Loucy (cell line): ENCODE measurements at regions not wholly inside any gene's neighbourhood (a gene's known extent, or its start where the extent isn't known, plus 50 kb on each side); places are given as distances from the start of the nearest gene placed in this dataset.

Source experiments
- EZH2phosphoT487 ChIP-seq: fragments of 200-600 bp; IDR thresholded peaks from 2 replicates; pipeline ENCODE4 v1.6.1; 2018; ENCODE audit warnings: antibody characterized with exemption, mild to moderate bottlenecking, moderate library complexity, borderline replicate concordance
- TF ChIP-seq, protein P1 (sequence below): fragments of 200-600 bp; sonication (generic); conservative IDR thresholded peaks from 2 replicates; pipeline ENCODE4 v1.5.1; 2014; ENCODE audit warnings: mild to moderate bottlenecking, antibody characterized with exemption, low read length

DNA sequence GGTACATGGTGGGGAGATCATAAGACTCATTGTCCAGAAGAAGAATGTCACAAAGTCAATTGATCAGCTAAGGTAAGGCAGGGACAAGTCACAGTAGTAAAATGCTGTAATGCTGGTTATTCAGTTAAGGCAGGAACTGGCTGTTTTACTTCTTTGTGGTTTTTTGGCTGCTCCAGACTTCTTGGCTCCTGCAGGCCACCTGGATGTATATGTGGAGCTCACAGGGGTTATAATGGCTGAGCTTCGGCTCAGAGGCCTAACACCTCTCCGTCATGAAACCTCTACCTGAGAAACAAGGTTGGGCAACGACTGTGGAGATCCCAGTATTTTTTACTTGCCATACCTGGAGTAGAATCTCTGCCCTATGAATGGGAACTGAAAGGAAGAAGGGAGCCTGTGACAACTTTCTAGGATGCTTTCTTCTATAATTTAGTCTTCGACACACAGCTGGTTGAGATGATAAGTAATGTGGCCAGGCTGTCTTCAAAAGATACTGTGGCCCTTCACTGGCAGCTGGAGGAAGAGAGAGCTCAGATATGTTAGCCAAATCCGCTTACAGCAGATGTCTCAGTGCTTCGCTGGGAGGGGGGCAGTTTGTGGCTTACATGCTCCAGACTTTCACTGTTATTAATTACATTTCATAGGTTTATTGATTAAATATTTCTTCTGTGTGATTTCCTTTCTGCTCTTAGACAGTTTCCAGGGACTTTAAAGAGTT, 887.8 kb downstream of the IGSF11 start:
- TF ChIP-seq, protein P1, sequence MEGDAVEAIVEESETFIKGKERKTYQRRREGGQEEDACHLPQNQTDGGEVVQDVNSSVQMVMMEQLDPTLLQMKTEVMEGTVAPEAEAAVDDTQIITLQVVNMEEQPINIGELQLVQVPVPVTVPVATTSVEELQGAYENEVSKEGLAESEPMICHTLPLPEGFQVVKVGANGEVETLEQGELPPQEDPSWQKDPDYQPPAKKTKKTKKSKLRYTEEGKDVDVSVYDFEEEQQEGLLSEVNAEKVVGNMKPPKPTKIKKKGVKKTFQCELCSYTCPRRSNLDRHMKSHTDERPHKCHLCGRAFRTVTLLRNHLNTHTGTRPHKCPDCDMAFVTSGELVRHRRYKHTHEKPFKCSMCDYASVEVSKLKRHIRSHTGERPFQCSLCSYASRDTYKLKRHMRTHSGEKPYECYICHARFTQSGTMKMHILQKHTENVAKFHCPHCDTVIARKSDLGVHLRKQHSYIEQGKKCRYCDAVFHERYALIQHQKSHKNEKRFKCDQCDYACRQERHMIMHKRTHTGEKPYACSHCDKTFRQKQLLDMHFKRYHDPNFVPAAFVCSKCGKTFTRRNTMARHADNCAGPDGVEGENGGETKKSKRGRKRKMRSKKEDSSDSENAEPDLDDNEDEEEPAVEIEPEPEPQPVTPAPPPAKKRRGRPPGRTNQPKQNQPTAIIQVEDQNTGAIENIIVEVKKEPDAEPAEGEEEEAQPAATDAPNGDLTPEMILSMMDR: no peak
- TF ChIP-seq EZH2phosphoT487: no peak
